ENCODE measurements at regions not wholly inside any gene's neighbourhood (a gene's known extent, or its start where the extent isn't known, plus 50 kb on each side); places are given as distances from the start of the nearest gene placed in this dataset.

DNA sequence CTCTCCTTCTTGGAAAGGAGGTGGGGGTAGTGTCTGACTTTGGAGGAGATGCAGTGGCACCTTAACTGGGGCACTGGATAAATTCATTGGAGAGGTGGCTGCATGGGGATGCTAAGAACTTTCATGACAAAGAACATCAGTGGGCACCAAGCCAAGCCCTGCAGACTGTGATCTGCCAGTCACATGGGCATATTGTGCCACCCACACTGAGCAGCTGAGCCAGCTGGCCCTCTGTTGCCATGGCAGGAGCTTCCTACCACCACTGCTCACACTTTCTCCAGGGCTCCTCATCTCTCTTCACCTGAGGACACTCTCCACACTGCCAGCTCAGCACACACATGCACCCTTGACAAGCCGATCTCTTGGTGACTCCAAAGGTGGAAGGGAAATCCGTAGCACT is 715.6 kb downstream of the QKI start:
- no peak overlapping the region for H3K4me3 ChIP-seq
- H3K27ac ChIP-seq = no peak overlapping the region
- no peaks in the 10 kb centered on the region for H3K36me3 ChIP-seq
- H3K9me3 ChIP-seq = no peaks in the 10 kb centered on the region
- H3K27me3 ChIP-seq = no peaks in the 10 kb centered on the region
- no peak for DNase-seq (ENCODE audit: low spot score in 2 of 2)
- TF ChIP-seq, protein P1, sequence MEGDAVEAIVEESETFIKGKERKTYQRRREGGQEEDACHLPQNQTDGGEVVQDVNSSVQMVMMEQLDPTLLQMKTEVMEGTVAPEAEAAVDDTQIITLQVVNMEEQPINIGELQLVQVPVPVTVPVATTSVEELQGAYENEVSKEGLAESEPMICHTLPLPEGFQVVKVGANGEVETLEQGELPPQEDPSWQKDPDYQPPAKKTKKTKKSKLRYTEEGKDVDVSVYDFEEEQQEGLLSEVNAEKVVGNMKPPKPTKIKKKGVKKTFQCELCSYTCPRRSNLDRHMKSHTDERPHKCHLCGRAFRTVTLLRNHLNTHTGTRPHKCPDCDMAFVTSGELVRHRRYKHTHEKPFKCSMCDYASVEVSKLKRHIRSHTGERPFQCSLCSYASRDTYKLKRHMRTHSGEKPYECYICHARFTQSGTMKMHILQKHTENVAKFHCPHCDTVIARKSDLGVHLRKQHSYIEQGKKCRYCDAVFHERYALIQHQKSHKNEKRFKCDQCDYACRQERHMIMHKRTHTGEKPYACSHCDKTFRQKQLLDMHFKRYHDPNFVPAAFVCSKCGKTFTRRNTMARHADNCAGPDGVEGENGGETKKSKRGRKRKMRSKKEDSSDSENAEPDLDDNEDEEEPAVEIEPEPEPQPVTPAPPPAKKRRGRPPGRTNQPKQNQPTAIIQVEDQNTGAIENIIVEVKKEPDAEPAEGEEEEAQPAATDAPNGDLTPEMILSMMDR (IDR thresholded peaks at IDR 0.05) = no peak
- no peak for TF ChIP-seq EP300 (IDR thresholded peaks at IDR 0.05)
- no peak for TF ChIP-seq POLR2A (IDR thresholded peaks at IDR 0.05)
- H3K4me1 ChIP-seq = no peaks in the 10 kb centered on the region
- WGBS, 2 donors = 96% methylated on average over 2 of the region's 2 CpGs

DNA sequence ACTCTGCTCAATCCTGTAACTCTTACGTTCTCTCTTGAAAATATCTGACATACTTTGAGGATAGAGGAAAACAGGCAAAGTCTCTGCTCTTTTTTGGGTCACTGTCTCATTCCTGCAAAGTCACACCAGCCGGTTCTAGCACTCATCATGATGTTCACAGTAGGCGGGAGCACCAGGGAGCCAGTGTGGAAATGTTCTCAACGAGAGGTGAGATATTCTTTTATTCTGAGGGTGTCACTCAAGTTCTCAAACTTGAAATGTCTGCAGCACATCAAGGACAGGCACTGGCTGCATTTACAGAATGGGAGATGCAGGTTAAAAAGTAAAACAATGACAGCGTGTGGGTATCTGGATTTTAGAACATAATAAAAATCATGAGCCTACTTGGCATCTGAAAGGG is 714.7 kb downstream of the QKI start:
- Histone ChIP-seq H3K4me1 (no peaks in the 10 kb centered on the region), H3K4me3 (no peak overlapping the region), H3K27me3 (no peaks in the 10 kb centered on the region), H3K36me3 (no peaks in the 10 kb centered on the region), H3K27ac (no peak overlapping the region), H3K9me3 (no peaks in the 10 kb centered on the region)
- 91 to 92% methylated on average over 5 of the region's 5 CpGs for WGBS, 2 donors
- TF ChIP-seq, protein P1 (IDR thresholded peaks at IDR 0.05) = no peak
- DNase-seq (ENCODE audit: low spot score in 2 of 2) = no peak

DNA sequence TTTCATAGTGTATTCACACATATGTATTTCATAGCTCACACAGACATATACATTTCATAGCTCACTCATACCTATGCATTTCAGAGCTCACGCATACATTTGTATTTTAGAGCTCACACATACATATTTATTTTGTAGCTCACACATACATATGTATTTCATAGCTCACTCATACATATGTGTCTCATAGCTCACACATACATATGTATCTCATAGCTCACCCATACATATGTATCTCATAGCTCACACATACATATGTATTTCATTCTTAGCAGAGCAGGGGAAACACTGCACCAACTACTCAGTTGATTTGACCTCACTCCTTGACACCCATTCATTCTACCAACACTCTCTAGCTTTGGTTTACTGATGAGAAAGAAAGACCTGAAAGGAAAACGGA is 713.6 kb downstream of the QKI start:
- H3K27ac ChIP-seq = no peak overlapping the region
- DNase-seq (ENCODE audit: low spot score in 2 of 2) = no peak
- H3K27me3 ChIP-seq = no peaks in the 10 kb centered on the region
- H3K9me3 ChIP-seq = no peaks in the 10 kb centered on the region
- WGBS, 2 donors = 90 to 97% methylated on average over 2 of the region's 2 CpGs
- no peaks in the 10 kb centered on the region for H3K36me3 ChIP-seq
- TF ChIP-seq, protein P1 (IDR thresholded peaks at IDR 0.05) = no peak
- TF ChIP-seq POLR2A (IDR thresholded peaks at IDR 0.05) (no peak), EP300 (IDR thresholded peaks at IDR 0.05) (no peak)
- H3K4me3 ChIP-seq = no peak overlapping the region
- H3K4me1 ChIP-seq = no peaks in the 10 kb centered on the region

DNA sequence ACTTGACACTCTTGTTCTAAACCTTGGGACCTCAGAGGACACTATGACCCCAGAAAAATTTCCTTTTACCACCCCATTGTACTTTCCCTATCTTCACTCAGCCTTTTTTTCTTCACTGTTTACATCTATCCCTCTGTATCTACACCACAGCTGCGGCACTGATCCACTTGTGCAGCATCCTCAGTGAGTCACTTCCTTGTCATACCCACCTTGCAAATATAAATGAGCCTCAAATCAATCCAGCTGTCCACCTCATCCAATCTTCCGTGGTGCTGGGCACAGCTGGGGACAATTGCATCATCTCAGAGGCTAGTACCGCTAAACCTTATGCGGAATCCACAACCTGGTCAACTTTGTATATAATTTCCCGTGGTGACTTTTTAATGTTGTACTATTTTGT is 710.5 kb downstream of the QKI start:
- Histone ChIP-seq H3K27ac (no peak overlapping the region), H3K36me3 (no peaks in the 10 kb centered on the region), H3K4me3 (no peak overlapping the region), H3K27me3 (no peaks in the 10 kb centered on the region), H3K4me1 (no peaks in the 10 kb centered on the region), H3K9me3 (no peaks in the 10 kb centered on the region)
- 78 to 79% methylated on average over 5 of the region's 5 CpGs for WGBS, 2 donors
- DNase-seq (ENCODE audit: low spot score in 2 of 2) = no peak
- TF ChIP-seq POLR2A (IDR thresholded peaks at IDR 0.05) (no peak), EP300 (IDR thresholded peaks at IDR 0.05) (no peak)
- TF ChIP-seq, protein P1 (IDR thresholded peaks at IDR 0.05) = no peak

DNA sequence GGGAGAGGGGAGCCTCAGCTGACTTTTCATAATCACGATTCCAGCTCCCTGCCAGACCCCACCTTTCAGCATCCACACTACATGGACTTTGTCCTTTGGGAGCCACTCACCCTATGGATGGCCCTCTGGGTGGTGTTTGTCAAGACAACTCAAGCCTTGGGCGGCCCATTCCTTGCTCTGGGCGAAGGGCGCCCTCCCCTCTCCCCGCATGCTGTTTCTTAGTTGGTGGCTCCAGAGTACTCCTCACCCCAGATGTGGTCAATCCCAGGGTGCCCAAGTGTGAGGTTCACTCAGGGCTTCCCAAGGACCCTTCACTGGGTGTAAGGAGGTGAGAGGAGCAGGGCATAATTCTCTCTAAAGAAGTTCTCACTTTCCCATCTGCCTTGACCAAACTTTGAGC is 710.0 kb downstream of the QKI start:
- no peaks in the 10 kb centered on the region for H3K36me3 ChIP-seq
- no peaks in the 10 kb centered on the region for H3K27me3 ChIP-seq
- 91 to 97% methylated on average over 5 of the region's 5 CpGs for WGBS, 2 donors
- no peaks in the 10 kb centered on the region for H3K4me1 ChIP-seq
- no peak overlapping the region for H3K4me3 ChIP-seq
- DNase-seq (ENCODE audit: low spot score in 2 of 2) = no peak
- TF ChIP-seq EP300 (IDR thresholded peaks at IDR 0.05) = no peak
- TF ChIP-seq, protein P1 (IDR thresholded peaks at IDR 0.05) = no peak
- no peak for TF ChIP-seq POLR2A (IDR thresholded peaks at IDR 0.05)
- no peak overlapping the region for H3K27ac ChIP-seq
- H3K9me3 ChIP-seq = no peaks in the 10 kb centered on the region

Data from tibial nerve (tissue), 4 donors.